HG03196 (cell line): ENCODE measurements at regions not wholly inside any gene's neighbourhood (a gene's known extent, or its start where the extent isn't known, plus 50 kb on each side); places are given as distances from the start of the nearest gene placed in this dataset.

Experiments
- ATAC-seq: cut with Tn5 transposase; IDR thresholded peaks from one replicate; pipeline ENCODE4 v1.9.1; 2021; ENCODE audit not compliant: unreplicated experiment

DNA sequence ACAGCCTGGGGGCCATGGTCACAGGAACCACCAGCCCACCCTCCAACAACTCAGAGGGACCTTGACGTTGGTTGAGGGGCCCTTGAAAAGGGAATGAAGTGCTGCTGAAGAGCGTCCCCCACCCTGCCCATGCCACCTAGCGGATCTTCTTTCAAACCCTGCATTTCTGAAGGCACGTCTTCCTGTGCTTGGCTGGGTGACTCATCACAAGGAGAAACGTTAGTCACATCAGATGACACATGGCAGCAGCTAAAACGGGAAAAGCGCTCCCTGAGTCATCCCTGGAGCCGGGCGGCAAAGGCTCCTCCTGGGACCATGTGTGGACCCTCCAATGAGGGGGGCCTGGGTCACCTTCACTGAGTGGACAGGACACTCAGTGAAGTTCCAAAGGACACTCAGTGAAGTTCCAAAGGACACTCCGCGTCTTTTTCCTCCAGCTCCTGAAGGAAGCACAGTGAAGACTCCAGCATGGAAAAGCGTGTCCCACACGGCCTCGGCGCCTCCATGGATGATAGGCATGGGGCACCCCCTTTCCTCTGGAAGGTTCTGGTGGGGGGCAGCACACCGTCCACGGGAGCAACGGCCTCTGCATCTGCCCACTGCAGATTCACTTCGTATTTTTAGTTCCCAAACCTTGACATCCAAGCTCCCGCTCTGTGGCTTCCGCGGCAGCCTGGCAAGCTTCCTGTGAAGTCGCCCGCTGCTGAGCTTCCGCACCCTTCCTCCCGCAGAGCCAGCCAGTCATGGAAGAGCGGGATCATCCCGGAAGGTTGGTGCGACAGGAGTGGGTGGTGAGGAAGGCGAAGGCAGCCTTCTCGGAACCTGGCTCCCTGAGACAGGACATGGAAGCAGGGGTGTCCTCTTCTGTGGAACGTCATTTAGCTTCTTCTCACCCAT is 383.4 kb downstream of the VRK1 start:
- no peak for ATAC-seq

- ATAC-seq = no peak
Measured at GRCh38 chr14:97185186-97185585, 388.0 kb downstream of the VRK1 start.

GRCh38 chr14:97187916-97188315 is 390.7 kb downstream of the VRK1 start:
- no peak for ATAC-seq

DNA sequence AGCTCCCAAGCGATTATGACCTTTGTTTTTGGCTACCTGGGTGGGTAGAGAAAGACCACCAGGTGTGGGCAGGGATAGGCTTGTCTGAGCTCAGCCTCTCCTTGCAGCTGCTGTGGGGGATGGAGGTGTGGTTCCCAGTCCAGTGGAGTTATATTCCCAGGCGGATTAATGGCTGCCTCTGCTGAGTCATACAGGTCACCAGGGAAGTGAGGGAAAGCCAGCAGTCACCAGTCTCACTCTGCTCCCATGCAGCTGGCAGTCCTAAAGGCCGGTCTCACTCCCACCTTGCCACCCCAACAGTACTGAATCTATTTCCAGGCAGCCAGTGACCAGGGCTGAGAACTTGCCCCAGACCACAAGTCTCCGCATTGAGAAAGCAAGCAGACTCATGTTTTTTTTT is 399.2 kb downstream of the VRK1 start:
- no peak for ATAC-seq

DNA sequence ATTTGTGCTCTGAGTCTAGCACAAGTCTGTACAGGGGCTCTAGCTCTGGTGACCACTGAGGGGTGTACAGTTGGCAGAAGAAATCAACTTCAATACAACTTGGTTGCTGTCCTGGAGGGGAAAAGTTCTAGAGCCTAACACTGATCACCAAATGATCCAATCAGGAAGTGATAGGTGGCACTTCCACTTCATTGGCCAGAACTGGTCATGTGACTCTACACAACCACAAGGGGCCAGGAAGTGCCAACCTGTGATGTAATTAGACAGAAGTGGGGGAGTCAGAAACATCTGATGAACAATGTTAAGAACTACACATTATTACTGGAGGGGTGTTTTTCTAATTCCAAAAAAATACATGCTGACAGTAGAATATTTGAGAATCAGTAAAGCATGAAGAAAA is 401.6 kb downstream of the VRK1 start:
- ATAC-seq = no peak

DNA sequence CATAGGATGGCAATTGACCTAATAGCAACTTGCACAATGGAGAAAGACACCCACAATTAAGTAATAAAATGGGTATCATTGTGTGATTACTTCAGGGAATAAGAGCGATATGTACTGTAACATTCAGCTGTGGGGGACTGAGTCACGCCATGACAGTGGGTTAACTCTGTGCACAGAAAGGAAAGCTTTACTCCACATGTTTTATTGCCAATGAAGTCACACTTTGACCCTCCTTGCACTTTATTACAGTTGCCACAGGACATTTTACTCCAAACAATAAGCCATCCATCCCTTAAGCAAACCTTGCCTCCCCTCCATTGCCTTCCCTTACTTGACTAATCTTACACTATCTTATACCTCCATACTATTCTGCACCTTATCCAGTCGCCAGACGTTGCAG is 403.1 kb downstream of the VRK1 start:
- no peak for ATAC-seq

- ATAC-seq = no peak
Measured at GRCh38 chr14:97206916-97207315, 409.7 kb downstream of the VRK1 start.

GRCh38 chr14:97210202-97210601 is 413.0 kb downstream of the VRK1 start:
- no peak for ATAC-seq

DNA sequence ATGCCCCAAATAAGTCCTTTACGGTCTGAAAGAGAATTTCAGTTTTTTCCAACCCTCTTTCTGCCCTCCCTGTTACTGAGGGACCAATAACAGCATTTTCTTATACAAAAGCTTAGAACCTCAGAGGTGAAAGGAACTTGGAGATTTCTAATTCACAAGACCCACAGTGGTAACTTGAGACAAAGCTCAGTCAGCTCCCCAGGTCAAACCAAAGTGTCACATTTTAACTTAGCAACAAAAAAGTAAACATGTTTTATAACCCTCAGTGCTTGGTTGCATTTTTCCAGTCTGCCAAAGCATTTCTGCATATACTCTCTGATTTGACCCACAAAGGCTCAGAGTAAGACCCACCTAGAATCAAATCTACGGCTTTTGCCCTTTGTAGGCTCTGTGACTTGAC is 415.2 kb downstream of the VRK1 start:
- no peak for ATAC-seq

GRCh38 chr14:97213720-97214119 is 416.5 kb downstream of the VRK1 start:
- no peak for ATAC-seq

GRCh38 chr14:97215263-97215969 is 418.2 kb downstream of the VRK1 start:
- ATAC-seq = no peak

DNA sequence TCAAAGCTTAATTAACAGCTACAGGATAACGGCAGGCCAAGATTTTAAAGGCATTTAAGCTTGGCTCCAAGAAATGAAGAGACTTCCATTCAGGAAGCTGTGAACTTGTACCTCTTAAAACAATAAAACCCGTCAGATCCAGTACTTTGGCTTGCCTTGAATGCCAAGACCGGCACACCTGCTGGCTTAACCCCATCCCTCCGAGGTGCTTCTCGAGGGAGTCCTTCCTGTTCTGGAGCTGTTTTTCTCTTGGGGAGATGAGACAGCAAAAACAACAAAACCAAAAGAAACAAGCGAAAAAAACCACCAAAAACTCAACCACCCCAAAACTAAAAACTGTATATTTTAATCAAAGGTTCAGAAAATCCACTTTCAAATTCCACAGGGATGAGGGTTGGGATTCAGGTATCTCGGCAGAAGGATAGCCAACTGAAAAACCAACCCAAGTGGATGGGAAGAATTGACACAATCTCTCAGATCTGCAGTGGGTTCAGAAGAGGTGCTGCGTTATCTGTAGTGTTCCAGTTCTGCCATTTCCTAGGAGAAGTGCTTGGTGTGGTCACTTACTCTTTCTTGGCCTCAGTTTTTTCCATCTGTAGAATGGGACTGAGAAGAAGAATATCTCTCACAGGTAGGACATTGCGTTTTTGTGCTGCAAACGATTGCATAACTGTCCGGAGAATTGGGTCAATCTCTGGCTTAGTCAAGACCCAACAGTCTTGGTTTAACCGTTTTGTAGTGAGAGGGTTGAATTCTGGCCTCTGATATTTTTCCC is 420.1 kb downstream of the VRK1 start:
- no peak for ATAC-seq

DNA sequence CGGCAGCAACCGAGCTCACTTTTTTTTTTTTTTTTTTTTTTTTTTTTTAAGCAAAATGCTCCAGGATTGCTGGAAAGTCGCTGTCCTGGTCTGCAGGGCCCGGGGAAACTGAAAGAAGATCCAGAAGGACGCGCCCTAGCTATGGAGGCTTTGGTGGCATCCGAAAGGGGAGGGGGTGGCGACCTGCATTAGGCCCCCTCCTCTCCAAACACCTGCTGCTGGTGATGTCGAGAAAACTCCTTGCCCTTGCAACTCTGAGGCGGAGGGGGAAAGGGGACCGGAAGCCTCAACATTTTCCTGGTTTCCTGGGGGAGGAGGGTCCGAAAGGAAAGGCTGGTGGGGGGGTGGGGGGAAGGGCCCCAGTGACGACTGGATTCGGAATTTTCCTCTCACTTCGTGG is 421.1 kb downstream of the VRK1 start:
- ATAC-seq = no peak

- ATAC-seq = no peak
Measured at GRCh38 chr14:97218691-97219430, 421.7 kb downstream of the VRK1 start.

- ATAC-seq = no peak
Measured at GRCh38 chr14:97219431-97220017, 422.3 kb downstream of the VRK1 start.

DNA sequence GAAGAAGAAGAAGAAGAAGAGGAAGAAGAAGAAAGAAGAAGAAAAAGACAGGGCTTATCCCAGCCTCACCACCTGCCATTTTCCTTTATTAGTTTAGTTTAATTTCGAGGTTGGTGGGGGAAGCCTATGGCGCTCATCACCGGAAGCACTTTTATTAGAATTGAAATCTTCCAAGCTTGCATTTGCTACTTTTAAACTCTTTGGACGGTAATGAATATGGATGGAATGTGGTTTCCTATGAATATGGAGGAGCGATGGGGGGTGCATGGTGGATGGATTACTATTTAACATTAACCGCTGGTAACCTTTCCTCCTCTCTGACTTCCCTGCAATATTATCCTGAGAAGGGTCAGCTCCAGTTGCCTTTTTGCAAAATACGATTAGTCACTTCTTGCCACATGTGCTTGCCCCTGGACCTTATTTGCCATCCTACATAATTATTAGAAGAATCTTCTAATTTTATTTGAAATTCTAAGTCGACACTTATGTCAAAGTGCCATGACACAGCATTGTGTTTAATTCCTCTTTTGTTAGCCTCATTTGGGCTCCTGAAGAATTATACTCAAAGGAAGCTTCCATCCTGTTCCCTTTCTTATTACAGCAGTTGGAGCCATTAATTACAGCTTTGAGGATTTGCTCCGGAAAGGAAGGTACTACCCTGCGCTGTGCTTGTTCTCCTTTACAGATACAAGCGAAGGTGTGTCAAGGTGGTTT is 424.5 kb downstream of the VRK1 start:
- no peak for ATAC-seq

GRCh38 chr14:97224016-97224415 is 426.8 kb downstream of the VRK1 start:
- no peak for ATAC-seq

- ATAC-seq = no peak
Measured at GRCh38 chr14:97230051-97230450, 432.9 kb downstream of the VRK1 start.

- ATAC-seq = no peak
Measured at GRCh38 chr14:97233319-97233985, 436.3 kb downstream of the VRK1 start.
